ENCODE measurements at regions not wholly inside any gene's neighbourhood (a gene's known extent, or its start where the extent isn't known, plus 50 kb on each side); places are given as distances from the start of the nearest gene placed in this dataset.
"Not testable (repeated sequence)": the region's sequence is repeated elsewhere in the genome, so short reads cannot be mapped to it uniquely, and the experiment has no call there.

DNA sequence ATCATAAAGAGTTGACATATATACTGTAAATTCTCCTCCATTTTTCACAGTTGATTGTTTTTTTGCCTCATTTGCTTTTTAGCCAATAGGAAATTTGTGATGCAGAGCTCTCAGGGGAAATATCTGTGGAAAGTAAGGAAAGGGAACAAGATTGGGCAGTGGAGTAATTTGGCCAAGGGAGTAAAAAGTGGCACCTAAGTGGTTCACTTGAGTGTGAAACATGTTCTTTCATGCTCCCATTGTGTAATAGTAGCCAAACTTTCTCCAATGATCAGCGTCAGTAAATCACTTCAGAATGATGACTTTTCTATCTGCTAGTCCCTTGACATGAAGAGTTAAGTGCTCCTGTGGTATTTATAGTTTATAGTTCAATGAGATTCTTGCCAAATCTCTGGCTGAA, 141.9 kb upstream of the KCNJ3 start:
- Mint-ChIP-seq H3K4me3 (no peak overlapping the region), H3K27ac (no peak overlapping the region), H3K36me3 (no peaks in the 10 kb centered on the region), H3K4me1 (no peaks in the 10 kb centered on the region), H3K27me3 (no peaks in the 10 kb centered on the region), H3K9me3 (no peaks in the 10 kb centered on the region)
- DNase-seq = no peak
- CTCF ChIA-PET = no interaction called here

DNA sequence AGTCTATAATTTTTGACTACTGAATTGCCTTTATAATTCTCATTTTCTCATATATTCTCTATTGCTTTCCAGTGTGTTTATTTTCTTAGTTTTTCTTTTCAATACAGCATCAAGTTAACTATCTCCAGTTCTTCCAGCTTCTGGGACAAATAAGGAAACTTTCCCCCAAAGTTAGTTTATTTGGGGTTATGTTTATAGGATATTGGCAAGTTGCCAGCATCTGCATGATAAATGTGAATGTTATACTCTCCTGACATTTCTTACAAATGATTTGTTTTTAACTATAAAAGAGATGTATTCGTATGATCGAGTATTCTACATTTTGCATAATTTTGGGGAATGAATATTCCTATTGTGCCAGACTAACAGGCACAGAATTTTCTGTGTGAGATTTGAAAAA, 140.6 kb upstream of the KCNJ3 start:
- H3K4me3 Mint-ChIP-seq = no peak overlapping the region
- H3K4me1 Mint-ChIP-seq = no peaks in the 10 kb centered on the region
- no peak for DNase-seq
- no peak overlapping the region for H3K27ac Mint-ChIP-seq
- CTCF ChIA-PET = no interaction called here
- H3K9me3 Mint-ChIP-seq = no peaks in the 10 kb centered on the region
- H3K27me3 Mint-ChIP-seq = no peaks in the 10 kb centered on the region
- no peaks in the 10 kb centered on the region for H3K36me3 Mint-ChIP-seq

DNA sequence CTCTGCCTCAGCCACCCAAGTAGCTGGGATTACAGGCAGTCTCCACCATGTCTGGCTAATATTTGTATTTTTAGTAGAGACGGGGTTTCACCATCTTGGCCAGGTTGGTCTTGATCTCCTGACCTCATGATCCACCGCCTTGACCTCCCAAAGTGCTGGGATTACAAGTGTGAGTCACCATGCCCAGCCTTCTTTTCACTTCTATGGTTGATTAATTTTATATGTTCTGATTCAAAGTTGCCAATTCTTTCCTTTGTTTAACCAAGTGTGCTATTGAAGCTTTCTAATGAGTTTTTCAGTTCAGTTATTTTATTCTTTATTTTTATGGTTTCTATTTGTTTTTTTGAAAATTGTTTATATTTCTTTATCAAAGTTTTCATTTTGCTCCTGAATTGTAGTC, 133.1 kb upstream of the KCNJ3 start:
- H3K36me3 Mint-ChIP-seq = no peaks in the 10 kb centered on the region
- H3K27ac Mint-ChIP-seq = no peak overlapping the region
- H3K27me3 Mint-ChIP-seq = no peaks in the 10 kb centered on the region
- no peak overlapping the region for H3K4me3 Mint-ChIP-seq
- peaks cover 6% of the 10 kb centered on the region for H3K9me3 Mint-ChIP-seq
- no peak for DNase-seq
- CTCF ChIA-PET = no interaction called here
- no peaks in the 10 kb centered on the region for H3K4me1 Mint-ChIP-seq

DNA sequence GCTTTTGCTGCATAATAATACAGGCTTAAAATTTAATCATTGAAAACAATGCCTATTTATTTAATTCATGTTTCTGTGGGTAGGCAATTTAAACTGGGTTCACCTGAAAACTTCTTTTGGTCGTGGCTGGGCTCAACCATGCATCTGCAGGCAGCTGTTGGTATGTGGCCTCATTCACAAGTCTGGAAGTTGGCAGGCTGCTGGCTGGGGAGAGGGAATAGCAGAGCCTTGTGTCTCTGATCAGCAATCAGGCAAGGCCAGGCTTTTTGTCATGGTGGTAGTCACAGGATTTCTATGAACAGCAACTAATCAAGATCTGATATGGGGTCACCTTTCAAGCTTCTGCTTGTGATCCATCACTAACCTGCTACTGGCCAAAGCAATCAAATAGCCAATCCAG, 130.1 kb upstream of the KCNJ3 start:
- H3K27ac Mint-ChIP-seq = no peak overlapping the region
- H3K9me3 Mint-ChIP-seq = peaks cover 6% of the 10 kb centered on the region
- H3K27me3 Mint-ChIP-seq = no peaks in the 10 kb centered on the region
- no peaks in the 10 kb centered on the region for H3K36me3 Mint-ChIP-seq
- H3K4me1 Mint-ChIP-seq = no peaks in the 10 kb centered on the region
- DNase-seq = no peak
- H3K4me3 Mint-ChIP-seq = no peak overlapping the region
- CTCF ChIA-PET = no interaction called here

DNA sequence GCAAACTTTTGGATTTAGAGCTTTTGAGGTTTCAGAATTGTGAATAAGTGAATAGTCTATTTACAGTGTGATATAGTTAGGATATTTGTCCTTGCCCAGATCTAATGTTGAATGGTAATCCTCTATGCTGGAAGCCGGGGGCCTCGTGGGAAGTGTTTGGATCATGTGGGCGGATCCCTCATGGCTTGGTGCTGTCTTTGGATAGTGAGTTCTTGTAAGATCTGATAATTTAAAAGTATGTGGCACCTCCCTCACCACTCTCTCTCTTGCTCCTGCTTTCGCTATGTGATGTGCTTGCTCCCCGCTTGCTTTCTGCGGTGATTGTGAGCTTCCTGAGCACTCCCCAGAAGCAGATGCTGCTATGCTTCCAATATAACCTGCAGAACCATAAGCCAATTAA, 128.0 kb upstream of the KCNJ3 start:
- Mint-ChIP-seq H3K27me3 (no peaks in the 10 kb centered on the region), H3K27ac (no peak overlapping the region), H3K4me1 (no peaks in the 10 kb centered on the region), H3K36me3 (no peaks in the 10 kb centered on the region), H3K4me3 (no peak overlapping the region), H3K9me3 (peaks cover 4% of the 10 kb centered on the region)
- CTCF ChIA-PET = no interaction called here
- no peak for DNase-seq

DNA sequence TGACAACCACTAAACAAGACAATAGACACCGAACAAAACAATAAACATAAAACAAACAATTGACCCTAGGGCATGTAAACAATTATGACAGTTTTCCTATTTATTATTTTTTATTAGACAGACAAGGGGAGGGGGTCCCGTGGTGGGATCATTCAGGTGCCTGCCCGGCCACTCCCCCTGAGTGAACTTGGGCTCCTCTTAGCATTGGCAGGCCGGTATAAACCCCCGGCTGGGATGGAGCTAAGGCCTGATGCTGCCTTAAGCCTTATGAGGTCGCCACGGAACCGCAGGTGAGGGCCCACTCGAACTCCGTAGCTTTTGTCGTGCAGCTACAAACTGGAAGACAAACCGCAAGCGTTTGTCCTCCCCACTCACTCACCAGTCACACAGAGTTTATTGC, 121.8 kb upstream of the KCNJ3 start:
- not testable (repeated sequence) for H3K36me3 Mint-ChIP-seq, DNase-seq, H3K4me3 Mint-ChIP-seq

DNA sequence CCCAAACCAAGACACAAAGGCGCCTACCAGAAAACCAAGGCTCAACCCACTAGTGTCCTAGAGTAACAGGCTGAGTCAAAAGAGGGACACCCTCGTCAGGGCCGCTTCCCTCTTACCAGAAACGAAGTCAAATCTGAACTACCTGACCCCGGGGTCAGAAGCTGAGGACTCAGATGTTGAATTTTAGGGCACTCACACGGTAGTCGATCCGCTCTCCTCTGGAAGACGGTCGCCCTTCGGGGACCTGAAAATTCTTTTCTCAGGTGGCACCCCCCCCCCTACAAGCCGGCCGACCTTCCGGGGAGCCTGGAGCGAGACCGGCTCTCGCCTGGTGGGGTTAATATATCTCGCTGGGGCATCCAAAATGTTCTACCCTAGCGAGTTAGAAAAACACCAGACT, 121.1 kb upstream of the KCNJ3 start:
- H3K9me3 Mint-ChIP-seq = no peaks in the 10 kb centered on the region
- H3K27me3 Mint-ChIP-seq = no peaks in the 10 kb centered on the region
- H3K36me3 Mint-ChIP-seq = no peaks in the 10 kb centered on the region
- no peak for DNase-seq
- H3K27ac Mint-ChIP-seq = no peak overlapping the region
- no peaks in the 10 kb centered on the region for H3K4me1 Mint-ChIP-seq
- H3K4me3 Mint-ChIP-seq = no peak overlapping the region
- CTCF ChIA-PET = no interaction called here

More for the DNA sequence above, 121.8 kb upstream of the KCNJ3 start:
- H3K9me3 Mint-ChIP-seq, H3K4me1 Mint-ChIP-seq, H3K27me3 Mint-ChIP-seq, CTCF ChIA-PET, H3K27ac Mint-ChIP-seq: not testable (repeated sequence)

DNA sequence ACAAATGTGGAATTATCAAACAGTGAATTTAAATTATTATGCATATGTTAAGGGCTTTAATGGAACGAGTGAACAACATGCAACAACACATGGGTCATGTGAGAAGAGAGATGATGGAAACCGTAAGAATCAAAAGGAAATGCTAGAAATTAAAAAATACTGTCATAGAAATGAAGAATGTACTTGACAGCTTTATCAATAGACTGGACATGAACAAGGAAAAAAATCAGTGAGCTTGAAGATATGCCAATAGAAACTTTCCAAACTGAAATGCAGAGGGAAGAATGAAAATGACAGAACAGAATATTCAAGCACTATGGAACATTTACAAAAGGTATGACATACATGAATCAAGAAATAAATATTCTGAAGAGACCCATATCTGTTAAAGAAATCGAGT, 117.7 kb upstream of the KCNJ3 start:
- H3K27me3 Mint-ChIP-seq = no peaks in the 10 kb centered on the region
- CTCF ChIA-PET = no interaction called here
- no peak overlapping the region for H3K4me3 Mint-ChIP-seq
- H3K27ac Mint-ChIP-seq = no peak overlapping the region
- peaks cover 3% of the 10 kb centered on the region for H3K9me3 Mint-ChIP-seq
- no peaks in the 10 kb centered on the region for H3K4me1 Mint-ChIP-seq
- no peaks in the 10 kb centered on the region for H3K36me3 Mint-ChIP-seq
- no peak for DNase-seq

DNA sequence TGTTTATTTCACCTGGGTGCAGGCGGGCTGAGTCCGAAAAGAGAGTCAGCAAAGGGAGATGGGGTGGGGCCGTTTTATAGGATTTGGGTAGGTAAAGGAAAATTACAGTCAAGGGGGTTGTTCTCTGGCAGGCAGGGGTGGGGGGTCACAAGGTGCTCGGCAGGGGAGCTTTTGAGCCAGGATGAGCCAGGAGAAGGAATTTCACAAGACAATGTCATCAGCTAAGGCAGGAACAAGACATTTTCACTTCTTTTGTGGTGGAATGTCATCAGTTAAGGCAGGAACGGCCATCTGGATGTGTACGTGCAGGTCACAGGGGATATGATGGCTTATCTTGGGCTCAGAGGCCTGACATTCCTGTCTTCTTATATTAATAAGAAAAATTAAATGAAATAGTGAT, 115.8 kb upstream of the KCNJ3 start:
- CTCF ChIA-PET = not testable (repeated sequence)

DNA sequence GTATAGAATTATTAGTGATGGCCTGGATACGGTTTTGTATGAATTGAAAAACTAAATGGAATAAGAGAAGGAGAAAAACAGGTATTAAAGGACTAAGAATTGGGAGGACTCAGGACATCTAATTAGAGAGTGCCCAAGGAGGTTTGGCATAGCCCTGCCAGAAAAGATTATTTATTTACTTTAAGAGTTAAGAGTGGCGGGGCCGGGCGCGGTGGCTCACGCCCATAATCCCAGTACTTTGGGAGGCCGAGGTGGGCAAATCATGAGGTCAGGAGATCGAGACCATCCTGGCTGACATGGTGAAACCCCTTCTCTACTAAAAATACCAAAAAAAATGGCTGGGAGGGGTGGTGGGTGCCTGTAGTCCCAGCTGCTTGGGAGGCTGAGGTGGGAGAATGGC, 115.2 kb upstream of the KCNJ3 start:
- H3K4me3 Mint-ChIP-seq, DNase-seq, H3K9me3 Mint-ChIP-seq, H3K27ac Mint-ChIP-seq, H3K36me3 Mint-ChIP-seq, H3K27me3 Mint-ChIP-seq, CTCF ChIA-PET, H3K4me1 Mint-ChIP-seq: not testable (repeated sequence)

More for the DNA sequence above, 115.8 kb upstream of the KCNJ3 start:
- not testable (repeated sequence) for H3K4me1 Mint-ChIP-seq, H3K9me3 Mint-ChIP-seq, H3K27ac Mint-ChIP-seq, DNase-seq, H3K36me3 Mint-ChIP-seq, H3K27me3 Mint-ChIP-seq, H3K4me3 Mint-ChIP-seq

DNA sequence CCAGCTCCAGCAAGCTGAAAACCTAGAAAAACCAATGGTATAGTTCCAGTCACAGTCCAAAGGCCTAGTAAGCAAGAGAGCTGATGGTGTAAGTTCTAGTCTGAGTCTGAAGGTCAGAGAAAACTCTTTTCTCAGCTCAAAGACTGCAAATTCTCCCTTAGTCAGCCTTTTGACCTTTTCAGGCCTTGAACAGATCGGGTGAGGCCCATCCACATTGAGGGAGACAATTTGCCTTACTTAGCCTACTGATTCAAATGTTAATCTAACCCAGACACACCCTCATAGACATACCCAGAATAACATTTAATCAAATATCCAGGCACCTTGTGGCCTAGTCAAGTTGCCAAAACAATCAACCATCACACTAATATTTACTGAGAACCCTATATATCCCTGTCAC, 110.8 kb upstream of the KCNJ3 start:
- Mint-ChIP-seq H3K4me1 (no peaks in the 10 kb centered on the region), H3K4me3 (no peak overlapping the region), H3K27ac (no peak overlapping the region), H3K9me3 (peaks cover 3% of the 10 kb centered on the region), H3K36me3 (no peaks in the 10 kb centered on the region), H3K27me3 (no peaks in the 10 kb centered on the region)
- CTCF ChIA-PET = no interaction called here
- no peak for DNase-seq

DNA sequence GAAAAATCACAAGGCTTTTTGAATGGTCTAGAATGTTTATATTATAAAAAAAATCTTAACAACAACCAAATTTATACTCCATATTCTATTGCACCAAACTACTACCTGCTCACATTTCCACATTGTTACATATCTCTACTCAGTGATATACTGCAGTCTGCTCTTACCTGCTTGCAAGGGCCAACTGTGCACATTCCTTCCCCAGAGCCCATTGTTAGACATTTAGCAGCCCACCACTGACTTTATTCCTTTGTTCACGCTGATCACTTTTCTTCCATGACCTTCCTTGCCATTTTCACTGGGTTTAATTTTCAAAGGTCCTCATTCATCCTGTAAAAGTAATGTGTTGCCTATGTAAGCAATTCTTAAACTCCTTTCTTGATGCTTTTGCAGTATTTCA, 109.7 kb upstream of the KCNJ3 start:
- no peak for DNase-seq
- no peaks in the 10 kb centered on the region for H3K36me3 Mint-ChIP-seq
- no peaks in the 10 kb centered on the region for H3K9me3 Mint-ChIP-seq
- H3K27ac Mint-ChIP-seq = no peak overlapping the region
- no peaks in the 10 kb centered on the region for H3K4me1 Mint-ChIP-seq
- no peaks in the 10 kb centered on the region for H3K27me3 Mint-ChIP-seq
- no peak overlapping the region for H3K4me3 Mint-ChIP-seq
- CTCF ChIA-PET = no interaction called here

DNA sequence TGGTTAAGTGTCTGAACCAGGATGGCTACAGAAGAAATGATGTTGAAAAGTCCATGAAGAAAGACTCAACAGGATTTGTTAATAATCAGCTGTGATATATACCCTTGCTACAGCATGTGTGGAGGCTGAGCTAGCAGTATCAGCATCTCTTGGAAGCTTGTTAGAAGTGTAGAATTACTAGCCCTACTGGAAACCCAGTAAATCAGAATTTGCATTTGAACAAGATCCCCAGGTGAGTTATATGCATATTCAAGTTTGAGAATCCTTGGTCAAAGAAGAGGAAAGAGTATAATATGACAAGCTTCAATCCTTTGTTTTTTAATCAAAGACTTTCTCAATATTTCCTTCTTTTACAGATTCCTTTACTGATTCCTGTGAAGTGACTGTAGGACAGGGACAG, 109.0 kb upstream of the KCNJ3 start:
- CTCF ChIA-PET = no interaction called here
- H3K4me1 Mint-ChIP-seq = no peaks in the 10 kb centered on the region
- no peaks in the 10 kb centered on the region for H3K27me3 Mint-ChIP-seq

DNA sequence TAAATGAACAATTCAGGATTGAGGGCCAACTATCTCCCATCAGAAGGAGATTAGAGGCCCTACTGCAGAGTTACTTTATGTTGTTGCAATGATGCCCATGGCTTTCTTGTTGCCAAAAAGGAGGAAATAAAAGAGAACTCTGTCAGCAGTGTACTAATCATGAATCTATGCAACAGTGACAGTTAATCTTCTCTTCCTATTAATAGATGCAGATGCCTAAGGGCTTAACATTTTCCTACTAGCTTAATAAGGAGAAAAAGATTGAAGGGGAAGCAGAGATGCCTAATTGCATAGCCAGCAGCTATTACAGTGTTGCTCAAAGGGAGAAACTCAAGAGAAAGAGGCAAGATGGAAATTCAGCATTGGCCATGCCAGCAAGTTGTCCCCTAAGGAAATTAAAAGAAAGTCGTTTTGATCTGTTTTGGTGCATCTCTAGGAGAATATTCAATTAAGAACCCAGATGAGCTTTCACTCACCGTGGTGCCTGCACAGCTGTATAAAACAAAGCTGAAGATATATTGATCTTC, 107.1 kb upstream of the KCNJ3 start:
- CTCF ChIA-PET = no interaction called here
- H3K27ac Mint-ChIP-seq = no peak overlapping the region
- no peak for DNase-seq
- H3K4me3 Mint-ChIP-seq = no peak overlapping the region
- H3K27me3 Mint-ChIP-seq = no peaks in the 10 kb centered on the region
- H3K4me1 Mint-ChIP-seq = no peaks in the 10 kb centered on the region
- H3K36me3 Mint-ChIP-seq = no peaks in the 10 kb centered on the region
- H3K9me3 Mint-ChIP-seq = no peaks in the 10 kb centered on the region

More for the DNA sequence above, 109.0 kb upstream of the KCNJ3 start:
- Mint-ChIP-seq H3K9me3 (no peaks in the 10 kb centered on the region), H3K36me3 (no peaks in the 10 kb centered on the region), H3K4me3 (no peak overlapping the region), H3K27ac (no peak overlapping the region)
- DNase-seq = no peak

DNA sequence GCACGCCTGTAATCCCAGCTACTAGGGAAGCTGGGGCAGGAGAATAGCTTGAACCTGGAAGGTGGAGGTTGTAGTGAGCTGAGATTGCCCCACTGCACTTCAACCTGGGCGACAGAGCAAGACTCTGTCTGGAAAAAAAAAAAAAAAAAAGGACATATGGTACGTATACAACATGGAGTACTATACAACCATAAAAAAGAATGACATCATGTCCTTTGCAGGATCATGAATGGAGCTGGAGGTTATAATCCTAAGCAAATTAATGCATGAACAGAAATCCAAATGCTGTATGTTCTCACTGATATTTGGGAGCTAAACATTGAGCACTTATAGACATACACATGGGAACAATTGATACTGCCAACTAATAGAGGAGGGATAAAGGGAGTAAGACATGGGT, 99.3 kb upstream of the KCNJ3 start:
- no peaks in the 10 kb centered on the region for H3K4me1 Mint-ChIP-seq
- CTCF ChIA-PET = no interaction called here
- no peaks in the 10 kb centered on the region for H3K36me3 Mint-ChIP-seq
- H3K27me3 Mint-ChIP-seq = no peaks in the 10 kb centered on the region
- H3K9me3 Mint-ChIP-seq = no peaks in the 10 kb centered on the region
- DNase-seq = no peak
- no peak overlapping the region for H3K27ac Mint-ChIP-seq
- no peak overlapping the region for H3K4me3 Mint-ChIP-seq

DNA sequence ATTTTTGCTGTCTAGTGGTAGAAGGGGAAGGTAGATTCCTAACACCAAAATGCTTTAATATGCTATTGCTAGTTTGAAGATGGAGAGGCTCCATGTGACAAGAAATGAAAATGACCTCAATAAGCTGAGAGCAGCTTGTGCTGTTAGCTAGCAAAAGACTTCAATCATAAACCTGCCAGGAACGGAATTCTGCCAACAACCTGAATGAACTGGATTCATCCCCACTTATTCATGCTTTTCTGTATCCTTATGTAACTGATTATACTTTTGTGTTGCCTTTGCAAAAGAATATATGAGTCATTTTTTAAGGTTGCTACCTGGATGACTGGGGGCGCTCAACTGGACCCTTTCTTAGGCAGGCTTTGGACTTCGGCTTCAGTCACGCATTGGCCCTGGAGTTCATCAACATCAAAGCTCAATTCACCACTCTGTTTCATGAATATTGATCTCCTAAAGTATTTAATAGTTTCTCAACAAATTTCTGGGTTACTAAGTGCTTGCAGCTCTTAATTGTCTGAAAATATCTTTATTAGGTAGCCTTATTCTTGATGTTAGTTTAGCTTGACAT, 97.5 kb upstream of the KCNJ3 start:
- CTCF ChIA-PET = no interaction called here
- no peak for DNase-seq
- Mint-ChIP-seq H3K27ac (no peak overlapping the region), H3K9me3 (no peaks in the 10 kb centered on the region), H3K4me1 (no peaks in the 10 kb centered on the region), H3K36me3 (no peaks in the 10 kb centered on the region), H3K27me3 (no peaks in the 10 kb centered on the region), H3K4me3 (no peak overlapping the region)

Measured in activated naive CD4-positive, alpha-beta T cell treated with anti-CD3 and anti-CD28 coated beads, Interleukin-2, amount 10 ng/mL, durations not matched to agents 7 days and 5 days (primary cell).